NT2/D1 (cell line): ENCODE measurements at regions not wholly inside any gene's neighbourhood (a gene's known extent, or its start where the extent isn't known, plus 50 kb on each side); places are given as distances from the start of the nearest gene placed in this dataset.

Source experiments
- YY1 ChIP-seq: IDR thresholded peaks from 2 replicates; pipeline ENCODE4 v1.6.1; 2011; ENCODE audit not compliant: insufficient read length, insufficient read depth
- ZNF274 ChIP-seq: IDR thresholded peaks from 2 replicates; pipeline ENCODE4 v1.6.1; 2011; ENCODE audit warnings: mild to moderate bottlenecking, low read depth, low read length

- TF ChIP-seq ZNF274 (no peak), YY1 (no peak)
These were observed 533.5 kb downstream of the ZNF608 start for GRCh38 chr5:124212934-124213333.
